ENCODE measurements at regions not wholly inside any gene's neighbourhood (a gene's known extent, or its start where the extent isn't known, plus 50 kb on each side); places are given as distances from the start of the nearest gene placed in this dataset.

GRCh38 chr22:23395530-23396361 is 184.3 kb downstream of the IGLL1 start (continued):
- TF ChIP-seq ZBTB40 (IDR thresholded peaks at IDR 0.05) (no peak), ZBTB40 (CRISPR knock-in tag; IDR thresholded peaks at IDR 0.05) (no peak), CBFA2T2 (conservative IDR thresholded peaks at IDR 0.05) (no peak), PHTF2 (CRISPR knock-in tag; IDR thresholded peaks at IDR 0.05) (no peak), ZNF740 (CRISPR knock-in tag; IDR thresholded peaks at IDR 0.05) (no peak), ZNF740 (tag; IDR thresholded peaks at IDR 0.05) (no peak), HLTF (IDR thresholded peaks at IDR 0.05) (no peak), ZNF778 (CRISPR knock-in tag; IDR thresholded peaks at IDR 0.05) (no peak)

Measured in K562 (cell line).